Breast epithelium (tissue), 3 donors: ENCODE measurements at regions not wholly inside any gene's neighbourhood (a gene's known extent, or its start where the extent isn't known, plus 50 kb on each side); places are given as distances from the start of the nearest gene placed in this dataset.

Experiments used
- CTCF ChIP-seq, 3 donors: fragments of 450-650 bp; IDR thresholded peaks; one replicate each; pipeline ENCODE4 v1.5.1; 2016 to 2017; ENCODE audit warnings: antibody characterized with exemption in 3 of 3, mild to moderate bottlenecking in 3 of 3, moderate library complexity in 3 of 3
- POLR2A ChIP-seq: fragments of 450-650 bp; IDR thresholded peaks from one replicate; pipeline ENCODE4 v1.6.1; 2016; ENCODE audit warnings: antibody characterized with exemption, mild to moderate bottlenecking, moderate library complexity
- POLR2AphosphoS5 ChIP-seq, 3 donors: sonication (generic); formaldehyde crosslinking; IDR thresholded peaks; one replicate each; pipeline ENCODE4 v1.6.1; 2017; ENCODE audit warnings: antibody characterized with exemption in 3 of 3

GRCh38 chr9:73640971-73641370, 489.3 kb downstream of the ANXA1 start:
- TF ChIP-seq CTCF (IDR thresholded peaks at IDR 0.05) (no peak), POLR2A (no peak), POLR2AphosphoS5 (IDR thresholded peaks at IDR 0.05) (no peak)
